Esophagus muscularis mucosa (tissue), 4 donors: ENCODE measurements at regions not wholly inside any gene's neighbourhood (a gene's known extent, or its start where the extent isn't known, plus 50 kb on each side); places are given as distances from the start of the nearest gene placed in this dataset.

Experiments used
- CTCF ChIP-seq, 3 experiments: fragments of 200-600 bp in 2 of 3; fragments of 450-650 bp in 1 of 3; sonication (generic) in 2 of 3; IDR thresholded peaks; one replicate each; pipeline ENCODE4 v1.5.1; 2017 to 2019; ENCODE audit warnings: antibody characterized with exemption in 3 of 3, mild to moderate bottlenecking in 2 of 3, moderate library complexity in 1 of 3
- EP300 ChIP-seq: sonication (generic); formaldehyde crosslinking; IDR thresholded peaks from one replicate; pipeline ENCODE4 v1.6.1; 2017; ENCODE audit warnings: antibody characterized with exemption
- POLR2A ChIP-seq: fragments of 450-650 bp; IDR thresholded peaks from one replicate; pipeline ENCODE4 v1.6.1; 2017; ENCODE audit warnings: antibody characterized with exemption, moderate library complexity, mild to moderate bottlenecking, low read depth
- POLR2AphosphoS5 ChIP-seq, 2 donors: sonication (generic); formaldehyde crosslinking; IDR thresholded peaks; one replicate each; pipeline ENCODE4 v1.6.1; 2017; ENCODE audit warnings: antibody characterized with exemption in 2 of 2

- peak in 1 of 3 experiments; percentile 33 for TF ChIP-seq CTCF (IDR thresholded peaks at IDR 0.05)
- TF ChIP-seq POLR2AphosphoS5 (IDR thresholded peaks at IDR 0.05): peak; percentile 39 to 88
- TF ChIP-seq POLR2A: no peak
- no peak for TF ChIP-seq EP300
Observed at GRCh38 chr2:217360781-217361482, 501.1 kb upstream of the TNP1 start.
